ENCODE measurements at regions not wholly inside any gene's neighbourhood (a gene's known extent, or its start where the extent isn't known, plus 50 kb on each side); places are given as distances from the start of the nearest gene placed in this dataset.

DNA sequence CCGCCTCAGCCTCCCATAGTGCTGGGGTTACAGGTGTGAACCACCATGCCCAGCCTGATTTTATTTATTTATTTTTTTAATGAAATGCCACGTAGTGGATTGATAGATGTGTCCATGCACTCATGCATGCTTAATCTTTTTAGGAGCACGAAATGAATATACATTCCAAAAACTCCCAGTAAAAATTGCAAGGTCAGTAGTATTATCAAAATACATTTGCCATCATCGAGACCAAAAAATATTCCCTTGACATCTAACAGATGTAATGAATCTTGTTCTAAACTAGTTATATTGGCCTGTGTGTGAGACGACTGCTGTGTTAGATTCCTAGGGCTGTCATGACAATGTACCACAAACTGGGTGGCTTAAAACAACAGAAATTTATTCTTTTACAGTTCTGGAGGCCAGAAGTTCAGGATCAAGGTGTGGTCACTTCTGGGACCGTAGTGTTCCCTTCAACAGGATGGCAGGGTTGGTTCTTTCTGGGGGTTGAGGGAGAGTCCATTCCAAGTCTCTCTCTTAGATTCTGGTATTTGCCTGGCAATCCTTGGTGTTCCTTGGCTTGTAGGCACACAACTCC, 56.1 kb upstream of the UBL3 start:
- FAIRE-seq (no peak), DNase-seq (ENCODE audit: low spot score) (no peak)

DNA sequence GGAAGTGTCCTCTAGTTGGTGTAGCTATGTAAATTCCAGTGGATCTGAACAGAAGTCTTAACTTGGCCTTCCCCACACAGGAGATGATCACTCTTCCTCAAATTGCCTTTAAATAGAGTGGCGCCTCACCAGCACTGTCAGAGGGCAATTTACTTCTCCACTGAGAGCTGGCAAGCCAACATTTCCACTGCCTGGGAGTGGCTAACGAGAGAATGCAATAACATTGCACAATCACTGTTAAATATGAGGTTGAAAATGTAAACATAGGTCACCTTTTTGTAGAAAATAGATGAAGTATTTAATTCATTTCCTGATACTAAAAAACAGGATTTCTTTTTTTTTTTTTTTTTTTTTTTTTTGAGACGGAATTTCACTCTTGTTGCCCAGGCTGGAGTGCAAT, 55.4 kb upstream of the UBL3 start:
- no peak for FAIRE-seq

DNA sequence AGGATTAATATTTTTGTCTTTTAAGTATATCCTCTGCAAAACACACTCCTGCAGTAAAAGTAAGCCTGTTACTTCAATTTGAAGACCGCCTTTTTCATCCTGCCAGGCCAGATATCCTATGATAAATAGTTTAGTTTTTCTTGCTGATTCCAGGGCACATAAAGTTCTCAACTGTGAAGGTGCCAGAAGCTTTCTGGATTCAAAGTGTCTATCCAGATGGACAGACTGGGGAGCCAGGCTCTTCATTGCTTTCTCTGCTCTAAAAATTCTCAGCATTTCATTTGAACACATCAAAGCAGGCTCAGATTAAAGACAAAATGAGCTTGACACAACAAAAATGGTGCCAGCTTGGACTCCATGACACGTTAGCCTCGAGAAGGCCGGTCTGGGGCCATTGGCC, 53.6 kb upstream of the UBL3 start:
- no peak for FAIRE-seq
- DNase-seq (ENCODE audit: low spot score), result no peak

More for the DNA sequence above, 55.4 kb upstream of the UBL3 start:
- no peak for DNase-seq (ENCODE audit: low spot score)

DNA sequence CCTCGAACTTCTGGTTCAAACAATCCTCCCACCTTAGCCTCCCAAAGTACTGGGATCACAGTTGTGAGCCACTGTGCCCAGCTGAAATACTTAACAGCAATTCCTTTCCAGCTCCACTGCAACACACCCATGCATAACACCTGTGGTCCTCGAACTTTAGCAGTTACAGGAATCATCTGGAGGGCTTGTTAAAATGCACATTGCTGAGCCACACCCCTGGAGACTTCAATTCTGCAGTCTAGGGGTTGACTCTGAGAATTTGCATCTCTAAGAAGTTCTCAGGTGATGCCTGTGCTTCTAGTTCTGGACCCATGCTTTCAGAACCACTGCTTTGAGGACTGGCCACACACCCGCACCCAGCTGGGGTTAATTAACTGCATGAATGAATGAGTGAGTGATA, 53.1 kb upstream of the UBL3 start:
- FAIRE-seq, result no peak
- DNase-seq (ENCODE audit: low spot score), result no peak

DNA sequence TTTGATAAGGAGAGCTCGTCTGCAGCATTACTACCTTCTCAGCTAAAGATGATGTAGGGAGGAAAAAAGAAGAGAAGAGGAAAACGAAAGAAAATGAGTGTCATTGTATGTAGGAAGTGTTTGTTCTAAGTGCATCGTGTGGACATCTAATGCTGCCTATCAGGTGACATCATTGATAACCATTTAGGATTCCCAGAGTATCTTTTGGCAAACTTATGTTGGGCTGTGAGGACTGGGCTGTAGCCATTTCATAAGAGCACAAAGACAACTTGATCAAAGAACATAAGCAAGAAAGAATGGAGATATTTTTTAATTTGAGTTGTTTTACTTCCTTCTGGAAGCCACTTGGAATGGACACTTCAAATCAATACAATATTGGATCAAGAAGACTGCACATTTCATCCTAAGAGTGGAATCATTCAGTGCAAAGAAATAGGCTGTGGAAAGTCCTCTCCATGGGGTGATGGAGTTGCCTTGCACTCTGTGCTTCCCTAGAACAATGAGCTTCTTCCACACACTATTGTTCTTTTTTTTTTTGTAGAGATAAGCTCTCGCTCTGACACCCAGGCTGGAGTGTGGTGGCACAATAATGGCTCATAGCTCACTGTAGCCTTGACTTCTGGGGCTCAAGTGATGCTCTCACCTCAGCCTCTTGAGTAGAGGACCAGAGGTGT, 52.4 kb upstream of the UBL3 start:
- FAIRE-seq (no peak), DNase-seq (ENCODE audit: low spot score) (no peak)

DNA sequence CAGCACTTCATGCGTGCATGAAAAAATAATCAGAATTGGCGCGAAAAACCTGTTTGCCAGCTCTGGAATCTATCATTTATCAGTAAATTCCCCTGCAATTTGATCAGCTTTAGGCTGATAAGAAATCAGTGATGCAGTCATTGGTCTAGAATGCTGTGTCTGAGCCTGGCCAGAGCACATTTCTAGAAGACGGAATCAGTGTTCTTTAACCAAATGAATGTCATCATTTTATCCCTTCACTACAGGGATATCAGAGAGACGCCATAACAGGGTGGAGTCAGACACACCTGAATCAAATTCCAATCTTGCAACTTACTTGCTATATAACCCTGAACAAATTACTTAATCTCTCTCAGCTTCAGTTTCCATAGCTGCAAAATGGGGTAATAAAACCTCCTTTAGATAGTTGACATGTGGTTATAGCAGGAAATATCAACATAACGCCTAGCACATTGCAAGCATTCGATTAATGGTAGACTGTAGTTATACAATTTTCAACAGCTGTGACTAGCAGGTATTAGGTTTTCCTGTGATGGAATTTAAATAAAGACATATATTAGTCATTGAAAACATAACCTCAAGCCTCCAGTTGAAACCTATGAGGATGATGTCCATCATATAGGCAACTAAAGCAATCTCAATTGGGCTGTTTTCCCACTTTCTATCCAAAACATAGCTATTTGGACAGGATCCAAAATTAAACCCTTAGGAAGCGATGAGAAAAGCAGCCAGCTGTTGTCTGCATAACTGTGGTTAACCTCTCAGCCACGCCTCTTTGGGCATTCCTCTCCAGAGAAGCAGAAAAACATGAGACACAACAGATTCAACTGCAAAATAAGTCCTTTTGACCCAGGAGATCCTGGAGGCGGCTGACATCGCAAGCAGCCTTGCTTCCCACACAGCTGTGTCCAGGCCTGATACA, 51.6 kb upstream of the UBL3 start:
- no peak for FAIRE-seq

More for the DNA sequence above, 51.6 kb upstream of the UBL3 start:
- DNase-seq (ENCODE audit: low spot score), result peak; percentile 72

All from urothelium cell line (cell line).